Stimulated activated CD8-positive, alpha-beta memory T cell treated with anti-CD3 and anti-CD28 coated beads, Interleukin-12 subunit alpha, Interleukin-12 subunit beta, amount 100 ng/mL, for 24 hours (primary cell): ENCODE measurements at regions not wholly inside any gene's neighbourhood (a gene's known extent, or its start where the extent isn't known, plus 50 kb on each side); places are given as distances from the start of the nearest gene placed in this dataset.

ENCODE experiments used
- DNase-seq: peaks from one replicate; pipeline ENCODE4 v3.0.0-alpha.2; 2020; ENCODE audit errors: extremely low read depth

GRCh38 chr9:91066856-91067255 lies 265.2 kb downstream of the SYK start:
- no peak for DNase-seq

DNA sequence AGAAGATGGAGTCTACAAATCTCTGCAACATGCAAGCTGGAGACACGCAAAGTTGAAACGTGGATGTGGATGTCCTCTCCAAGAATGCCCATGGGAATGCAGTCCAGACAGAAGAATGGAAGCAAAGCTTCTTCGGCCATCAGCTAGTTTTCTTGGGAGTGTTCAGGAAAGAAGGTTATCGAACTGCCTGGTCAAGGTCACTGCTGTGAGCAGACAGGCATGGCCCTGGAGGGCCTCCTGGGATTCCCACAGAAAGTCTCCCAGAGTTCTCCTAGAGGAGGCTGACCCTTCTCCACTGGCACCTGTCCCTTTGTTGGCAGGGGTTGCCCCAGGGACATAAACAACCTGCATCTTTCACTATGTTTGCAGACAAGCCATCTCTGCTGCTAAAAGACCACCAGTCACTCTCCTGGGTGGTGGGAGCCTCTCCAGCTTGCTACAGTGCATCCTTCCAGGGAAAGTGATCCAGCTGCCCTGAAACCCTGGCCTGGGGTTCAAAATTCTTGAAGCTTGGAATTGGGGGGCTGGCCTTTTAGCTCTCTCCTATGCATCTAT lies 265.8 kb downstream of the SYK start:
- no peak for DNase-seq

DNA sequence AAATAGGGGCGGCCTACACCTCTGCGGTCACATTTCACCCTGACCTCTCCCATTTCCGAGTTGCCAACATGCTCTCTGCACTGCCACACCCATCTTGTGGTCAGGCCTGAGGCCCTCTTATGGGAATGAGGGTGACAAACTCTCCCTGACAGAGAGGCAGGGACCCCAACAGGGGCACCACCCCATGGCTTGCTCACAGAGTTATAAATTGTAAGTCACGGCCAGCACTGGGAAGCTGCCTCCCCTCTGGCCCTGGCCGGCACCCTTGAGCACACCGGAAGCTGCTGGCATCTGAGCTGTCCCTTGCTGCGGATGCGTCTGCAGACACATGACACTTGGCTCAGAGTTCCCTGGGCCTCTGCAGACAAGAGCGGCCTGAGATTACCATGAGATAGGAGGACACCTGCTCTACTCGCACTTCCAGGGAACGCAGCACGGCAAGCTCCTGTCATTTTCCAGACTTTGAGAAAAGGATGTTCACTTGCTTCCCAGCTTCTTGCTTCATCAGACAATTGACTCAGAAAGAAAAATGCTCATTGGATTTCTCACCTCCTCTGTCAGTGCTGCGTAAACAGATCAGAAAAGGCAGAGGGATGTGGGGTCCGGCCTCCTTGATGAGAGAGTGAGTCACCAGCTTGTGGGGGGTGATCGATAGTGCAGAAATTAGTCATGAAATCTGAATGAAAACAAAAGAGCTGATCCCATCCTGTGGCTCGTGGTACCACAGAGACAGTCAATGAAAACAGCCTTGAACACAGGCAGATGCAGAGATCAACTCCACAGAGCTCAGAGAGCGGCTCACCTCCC lies 269.8 kb downstream of the SYK start:
- DNase-seq = peak; percentile 43

GRCh38 chr9:91073049-91073810 lies 271.6 kb downstream of the SYK start:
- no peak for DNase-seq

DNA sequence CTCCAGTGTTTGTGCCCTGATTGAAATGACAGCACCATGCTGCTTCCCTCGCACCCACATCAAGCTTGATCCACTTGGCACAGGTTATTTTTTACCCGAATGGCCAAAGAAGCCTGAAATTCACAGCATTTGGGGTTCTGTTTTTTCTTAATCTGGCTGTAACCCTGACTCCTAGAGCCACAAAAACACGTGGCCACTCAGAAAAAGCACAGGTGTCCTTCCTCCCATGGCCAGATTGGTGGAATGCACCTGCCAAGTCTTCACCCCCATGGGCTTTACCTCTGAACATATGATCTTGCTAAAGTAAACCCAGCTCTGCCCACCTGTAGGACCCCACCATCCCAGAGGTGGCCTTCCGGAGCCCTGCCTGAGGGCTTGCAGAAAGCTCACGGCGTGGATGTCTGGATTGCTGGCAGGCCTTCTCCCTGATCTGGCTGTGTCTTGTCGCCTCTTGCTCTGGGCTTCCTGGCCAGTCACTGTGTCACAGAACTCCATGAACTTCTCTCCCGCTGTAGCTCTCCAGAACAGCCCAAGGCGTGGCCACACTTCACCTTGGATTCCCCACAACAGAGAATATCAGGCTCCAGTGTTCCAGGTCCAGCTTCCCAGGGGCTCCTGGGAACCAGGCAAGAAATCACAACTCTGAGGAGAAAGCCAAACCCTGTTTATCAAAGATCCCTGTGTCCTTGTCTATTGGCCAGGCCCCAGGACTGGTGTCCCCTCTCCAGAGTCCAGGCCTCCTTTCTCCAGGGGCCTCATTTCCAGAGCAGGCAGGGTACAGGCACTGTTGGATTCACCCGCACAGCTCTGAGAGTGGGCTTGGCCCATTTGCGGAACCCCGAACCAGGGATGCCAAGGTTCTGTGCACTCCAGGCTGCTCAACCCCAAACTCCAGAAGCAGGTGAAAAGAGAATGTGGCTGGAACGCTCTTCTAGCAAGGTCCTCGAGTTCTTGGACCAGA lies 272.5 kb downstream of the SYK start:
- DNase-seq = no peak

DNA sequence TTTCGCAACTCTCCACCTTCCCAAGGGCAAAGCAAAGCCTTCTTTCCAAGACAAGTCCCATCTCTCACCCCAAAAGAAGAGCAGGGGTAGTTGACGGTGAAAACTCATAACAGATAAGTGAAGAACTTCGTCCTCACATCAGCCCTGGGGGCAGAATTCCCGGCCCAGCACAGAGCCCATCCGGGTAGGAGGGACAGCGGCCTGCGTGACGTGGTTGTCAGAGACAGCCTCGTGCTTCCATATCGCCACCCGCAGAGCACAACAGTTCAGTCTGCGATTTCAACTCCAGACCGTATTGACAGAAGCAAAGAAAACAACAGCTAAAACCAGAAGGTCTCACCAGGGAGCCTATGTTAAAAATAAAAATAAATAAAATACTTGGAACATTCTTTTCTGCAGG lies 273.2 kb downstream of the SYK start:
- no peak for DNase-seq

DNA sequence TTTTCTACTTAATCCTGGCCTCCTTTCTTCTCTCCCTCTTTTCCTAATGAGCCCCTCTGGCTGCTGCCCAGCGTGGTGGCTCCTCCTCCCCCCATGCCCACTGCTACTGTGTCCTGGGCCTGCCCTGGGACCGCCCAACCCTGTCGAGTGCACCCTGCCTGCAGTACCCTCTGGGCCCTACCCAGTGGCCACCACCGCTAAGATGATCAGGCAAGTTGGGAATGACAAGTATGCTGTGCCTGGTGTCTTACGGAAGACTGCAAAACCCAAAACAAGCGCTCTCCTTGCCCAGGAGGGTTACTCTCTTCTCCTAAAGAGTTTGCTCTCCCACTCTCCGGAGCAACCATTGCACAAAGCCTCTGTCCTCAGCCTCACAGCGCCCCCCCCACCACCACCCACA lies 273.7 kb downstream of the SYK start:
- no peak for DNase-seq

GRCh38 chr9:91077624-91078368 lies 276.2 kb downstream of the SYK start:
- no peak for DNase-seq

- DNase-seq = no peak
Observed at GRCh38 chr9:91078369-91078695, 276.7 kb downstream of the SYK start.

DNA sequence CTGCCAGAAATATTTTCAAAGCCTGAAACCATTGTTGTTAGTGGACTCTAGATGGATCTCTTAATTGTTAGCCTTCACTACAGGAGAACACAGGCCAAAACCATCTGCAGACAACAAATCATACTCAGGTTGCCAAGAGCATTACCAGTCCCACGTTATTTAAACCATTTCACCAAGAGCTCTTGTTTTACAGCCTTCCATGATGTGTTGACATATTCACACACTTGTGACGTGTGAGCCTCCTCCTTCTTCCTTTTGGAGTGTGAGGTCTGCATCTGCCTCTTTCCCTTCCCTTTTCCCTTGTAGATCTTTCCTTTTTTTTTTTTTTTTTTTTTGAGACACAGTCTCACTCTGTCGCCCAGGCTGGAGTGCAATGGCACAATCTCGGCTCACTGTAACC lies 279.0 kb downstream of the AUH start:
- DNase-seq = no peak

- DNase-seq = no peak
Observed at GRCh38 chr9:91084896-91085516, 276.7 kb downstream of the AUH start.

GRCh38 chr9:91085517-91086291 lies 276.0 kb downstream of the AUH start:
- no peak for DNase-seq

DNA sequence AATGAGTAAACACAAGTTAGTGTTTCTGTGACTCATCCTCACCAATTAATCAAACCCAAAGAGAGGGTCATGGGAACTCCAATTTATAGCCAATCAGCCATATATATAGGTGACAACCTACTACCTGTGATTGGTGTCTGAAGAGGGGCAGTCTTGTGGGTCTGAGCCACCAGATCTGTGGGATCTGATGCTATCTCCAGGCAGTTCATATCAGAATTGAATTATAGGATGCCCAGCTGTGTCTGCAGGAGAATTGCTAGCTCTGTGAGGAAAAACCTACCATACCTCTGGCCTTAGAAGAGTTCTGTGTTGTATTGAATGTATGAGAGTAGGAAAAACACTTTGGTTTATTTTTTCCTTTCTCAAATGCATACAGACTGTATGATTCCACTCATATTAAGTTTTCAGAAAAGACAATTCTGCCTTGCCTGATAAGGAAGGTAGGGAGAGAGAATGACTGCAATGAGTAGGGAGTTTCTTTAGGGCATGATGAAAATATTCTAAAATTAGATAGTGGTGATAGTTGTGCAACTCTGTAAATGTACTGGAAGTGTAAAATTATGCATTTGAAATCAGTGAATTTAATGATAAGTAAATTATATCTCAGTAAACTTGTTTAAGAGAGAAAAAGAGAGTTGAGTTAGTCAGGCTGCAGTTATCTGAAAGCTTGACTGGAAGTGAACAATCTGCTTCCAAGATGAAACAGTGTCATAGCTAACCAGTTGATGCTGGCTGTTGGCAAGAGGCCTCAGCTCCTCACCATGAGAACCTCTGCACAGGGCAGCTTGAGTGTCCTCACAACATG lies 274.9 kb downstream of the AUH start:
- DNase-seq = no peak

GRCh38 chr9:91087462-91087759 lies 274.3 kb downstream of the AUH start:
- DNase-seq = no peak

GRCh38 chr9:91089405-91090129 lies 272.2 kb downstream of the AUH start:
- DNase-seq = no peak

DNA sequence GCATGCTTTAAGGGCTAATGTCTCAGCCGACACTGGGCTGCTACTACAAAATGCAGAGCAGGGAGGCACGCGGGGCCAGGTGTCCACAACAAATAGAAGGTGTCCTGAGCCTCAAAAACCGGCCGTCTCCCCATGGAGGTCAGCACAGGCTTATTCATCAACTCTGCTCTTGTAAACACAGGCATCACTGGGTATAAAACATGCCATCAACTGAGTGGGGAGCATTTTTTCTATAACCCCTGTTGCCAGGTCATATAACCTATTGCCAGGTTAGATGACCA lies 271.6 kb downstream of the AUH start:
- no peak for DNase-seq

DNA sequence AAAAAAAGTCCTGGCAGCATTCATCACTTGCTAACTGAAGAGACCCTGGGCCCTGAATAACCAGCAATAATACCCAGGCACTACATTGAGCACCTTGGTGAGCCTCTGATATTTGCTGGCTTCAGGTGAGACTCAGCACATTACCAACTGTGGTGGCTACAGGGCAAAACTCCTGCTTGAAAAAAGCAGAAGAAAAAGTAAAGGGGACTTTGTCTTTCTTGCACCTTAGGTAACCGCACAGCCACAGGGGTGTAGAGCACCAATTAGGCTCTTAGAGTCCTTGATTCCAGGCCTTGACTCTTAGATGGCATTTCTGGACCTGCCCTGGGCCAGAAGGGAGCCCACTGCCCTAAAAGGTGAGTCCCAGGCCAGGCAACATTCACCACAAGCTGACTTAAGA lies 269.5 kb downstream of the AUH start:
- DNase-seq = no peak

DNA sequence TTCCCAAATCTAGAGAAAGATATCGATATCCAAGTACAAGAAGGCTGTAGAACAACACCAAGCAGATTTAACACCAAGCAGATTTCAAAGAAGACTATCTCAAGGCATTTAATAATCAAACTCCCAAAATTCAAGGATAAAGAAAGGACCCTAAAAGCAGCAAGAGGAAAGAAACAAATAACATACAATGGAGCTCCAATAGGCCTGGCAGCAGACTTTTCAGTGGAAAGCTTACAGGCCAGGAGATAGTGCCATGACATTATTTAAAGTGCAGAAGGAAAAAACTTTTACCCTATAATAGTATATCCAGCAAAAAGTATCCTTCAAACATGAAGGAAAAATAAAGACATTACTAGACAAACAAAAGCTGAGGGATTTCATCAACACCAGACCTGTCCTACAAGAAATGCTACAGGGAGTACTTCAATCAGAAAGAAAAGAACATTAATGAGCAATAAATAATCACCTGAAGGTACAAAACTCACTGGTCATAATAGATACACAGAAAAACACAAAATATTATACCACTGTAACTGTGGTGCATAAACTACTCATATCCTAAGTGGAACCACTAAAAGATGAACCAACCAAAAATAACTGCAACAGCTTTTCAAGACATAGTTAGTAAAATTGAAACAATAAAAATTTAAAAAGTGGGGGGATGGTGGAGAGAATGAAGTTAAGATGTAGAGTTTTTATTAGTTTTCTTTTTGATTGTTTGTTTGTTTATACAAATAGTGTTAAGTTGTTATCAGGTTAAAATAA lies 267.2 kb downstream of the AUH start:
- DNase-seq = no peak
